ENCODE measurements at regions not wholly inside any gene's neighbourhood (a gene's known extent, or its start where the extent isn't known, plus 50 kb on each side); places are given as distances from the start of the nearest gene placed in this dataset.

DNA sequence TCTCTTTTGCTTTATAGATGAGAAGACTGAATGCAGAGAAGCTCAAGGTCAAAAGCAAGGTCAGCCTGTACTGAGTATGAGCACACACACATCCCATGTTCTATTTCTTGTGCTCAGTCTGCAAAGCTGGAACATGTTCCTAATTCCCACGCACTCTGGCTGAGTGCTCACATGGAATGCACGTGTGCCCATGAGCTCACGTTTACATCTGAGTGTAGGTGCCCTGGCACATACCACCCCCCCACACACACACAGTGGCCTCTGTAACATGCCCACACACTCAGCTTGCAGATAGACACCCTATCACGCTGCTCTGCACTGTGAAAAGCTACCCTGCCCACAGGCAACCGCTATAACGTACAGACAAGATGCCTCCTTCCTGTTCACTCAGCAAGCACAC is 700.1 kb downstream of the MED13L start:
- RAD21 ChIA-PET (ENCODE audit: low non-redundant PET in 1 of 2, low total read pairs in 2 of 2, uncharacterized antibody in 2 of 2, unreplicated experiment in 2 of 2), result no interaction called here

DNA sequence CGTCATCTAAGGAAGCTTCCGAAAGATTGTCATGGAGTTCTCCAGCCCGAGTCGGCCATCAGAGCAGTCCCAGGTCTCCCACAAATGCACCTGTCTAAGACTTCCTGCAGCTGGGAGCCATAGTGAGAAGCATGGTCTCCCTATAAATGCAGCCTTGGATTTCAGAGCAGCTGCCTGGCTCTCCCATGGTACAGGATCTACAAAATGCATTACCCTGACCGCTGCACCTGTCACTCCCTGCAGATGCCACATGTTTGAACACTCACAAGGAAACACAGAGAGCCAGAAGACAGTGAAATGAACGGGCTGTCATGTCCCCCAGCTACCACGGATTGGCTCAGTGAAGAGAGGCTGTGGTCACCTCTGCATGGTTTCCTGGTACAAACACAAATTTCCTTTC is 702.7 kb downstream of the MED13L start:
- ATAC-seq (no peak), DNase-seq (ENCODE audit: low read depth, low spot score) (no peak)
- Histone ChIP-seq H3K27ac (ENCODE audit: low read depth, low read length) (no peak overlapping the region), H3K4me2 (ENCODE audit: low read length) (no peak overlapping the region), H3K27me3 (ENCODE audit: insufficient read depth, low read length) (no peaks in the 10 kb centered on the region), H4K20me1 (ENCODE audit: insufficient read depth) (no peaks in the 10 kb centered on the region), H3K9ac (ENCODE audit: low read length) (no peak overlapping the region), H3K36me3 (ENCODE audit: control insufficient read depth in 1 of 2, insufficient read depth in 2 of 2, low read length in 2 of 2) (no peaks in the 10 kb centered on the region), H3K4me1 (ENCODE audit: control insufficient read depth in 1 of 2, insufficient read depth in 2 of 2, low read length in 2 of 2) (no peaks in the 10 kb centered on the region), H3K4me3 (replicated peaks in 1 of 2; ENCODE audit: low read depth in 1 of 2, low read length in 2 of 2) (no peak overlapping the region), H3K79me2 (ENCODE audit: insufficient read depth, low read length) (no peaks in the 10 kb centered on the region), H3K9me3 (ENCODE audit: control insufficient read depth in 1 of 2, insufficient read depth in 1 of 2, low read depth in 1 of 2, low read length in 2 of 2) (no peaks in the 10 kb centered on the region), H3K9me2 (ENCODE audit: insufficient read depth) (no peaks in the 10 kb centered on the region), H2AFZ (ENCODE audit: low read depth, low read length, poor library complexity, severe bottlenecking) (no peak overlapping the region)
- TF ChIP-seq, protein P1, sequence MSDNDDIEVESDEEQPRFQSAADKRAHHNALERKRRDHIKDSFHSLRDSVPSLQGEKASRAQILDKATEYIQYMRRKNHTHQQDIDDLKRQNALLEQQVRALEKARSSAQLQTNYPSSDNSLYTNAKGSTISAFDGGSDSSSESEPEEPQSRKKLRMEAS (IDR thresholded peaks at IDR 0.05), result no peak
- TF ChIP-seq EZH2 (IDR thresholded peaks at IDR 0.05) (no peak), JUND (IDR thresholded peaks at IDR 0.05) (no peak), RAD21 (IDR thresholded peaks at IDR 0.05; ENCODE audit: low read depth) (no peak), ZNF274 (IDR thresholded peaks at IDR 0.05; ENCODE audit: low read depth, low read length) (no peak), SIN3A (IDR thresholded peaks at IDR 0.05; ENCODE audit: low read depth) (no peak), YY1 (IDR thresholded peaks at IDR 0.05; ENCODE audit: extremely low read depth, insufficient replicate concordance, low read depth, low read length) (no peak), SRF (IDR thresholded peaks at IDR 0.05; ENCODE audit: low read depth) (no peak), CEBPB (IDR thresholded peaks at IDR 0.05; ENCODE audit: low read depth) (no peak), POLR2A (IDR thresholded peaks at IDR 0.05; ENCODE audit: borderline replicate concordance, extremely low read depth, insufficient read depth, insufficient read length) (no peak), CBX3 (IDR thresholded peaks at IDR 0.05; ENCODE audit: low read depth) (no peak), EZH2phosphoT487 (IDR thresholded peaks at IDR 0.05; ENCODE audit: borderline replicate concordance) (no peak), POLR2AphosphoS5 (IDR thresholded peaks at IDR 0.05; ENCODE audit: low read depth, low read length) (no peak), TCF7L2 (IDR thresholded peaks at IDR 0.05; ENCODE audit: borderline replicate concordance, extremely low read depth, insufficient read depth, insufficient read length) (no peak)
- TF ChIP-seq, protein P2, sequence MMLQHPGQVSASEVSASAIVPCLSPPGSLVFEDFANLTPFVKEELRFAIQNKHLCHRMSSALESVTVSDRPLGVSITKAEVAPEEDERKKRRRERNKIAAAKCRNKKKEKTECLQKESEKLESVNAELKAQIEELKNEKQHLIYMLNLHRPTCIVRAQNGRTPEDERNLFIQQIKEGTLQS (IDR thresholded peaks at IDR 0.05), result no peak
- no TSS peak for BruUV-seq (replicated peaks)
- ChIA-PET POLR2A (no interaction called here), CTCF (no interaction called here), RAD21 (ENCODE audit: low non-redundant PET in 1 of 2, low total read pairs in 2 of 2, uncharacterized antibody in 2 of 2, unreplicated experiment in 2 of 2) (no interaction called here)
- intact Hi-C loops (cut with micrococcal nuclease), result no loop called here

More for the DNA sequence above, 700.1 kb downstream of the MED13L start:
- no TSS peak for BruUV-seq (replicated peaks)
- POLR2A ChIA-PET, result no interaction called here
- no peaks in the 10 kb centered on the region for H4K20me1 ChIP-seq (ENCODE audit: insufficient read depth)
- H3K4me3 ChIP-seq (replicated peaks in 1 of 2; ENCODE audit: low read depth in 1 of 2, low read length in 2 of 2), result no peak overlapping the region
- H3K9me3 ChIP-seq (ENCODE audit: control insufficient read depth in 1 of 2, insufficient read depth in 1 of 2, low read depth in 1 of 2, low read length in 2 of 2), result no peaks in the 10 kb centered on the region
- no peaks in the 10 kb centered on the region for H3K9me2 ChIP-seq (ENCODE audit: insufficient read depth)
- no peaks in the 10 kb centered on the region for H3K36me3 ChIP-seq (ENCODE audit: control insufficient read depth in 1 of 2, insufficient read depth in 2 of 2, low read length in 2 of 2)
- no peak overlapping the region for H3K27ac ChIP-seq (ENCODE audit: low read depth, low read length)
- no peak overlapping the region for H2AFZ ChIP-seq (ENCODE audit: low read depth, low read length, poor library complexity, severe bottlenecking)
- no peak for TF ChIP-seq JUND (IDR thresholded peaks at IDR 0.05)
- TF ChIP-seq EZH2phosphoT487 (IDR thresholded peaks at IDR 0.05; ENCODE audit: borderline replicate concordance), result no peak
- TF ChIP-seq SP1 (IDR thresholded peaks at IDR 0.05; ENCODE audit: low read depth), result no peak
- TF ChIP-seq, protein P2 (IDR thresholded peaks at IDR 0.05), result no peak
- no peak for TF ChIP-seq POLR2A (IDR thresholded peaks at IDR 0.05; ENCODE audit: borderline replicate concordance, extremely low read depth, insufficient read depth, insufficient read length)
- TF ChIP-seq TCF7L2 (IDR thresholded peaks at IDR 0.05; ENCODE audit: borderline replicate concordance, extremely low read depth, insufficient read depth, insufficient read length), result no peak
- TF ChIP-seq YY1 (IDR thresholded peaks at IDR 0.05; ENCODE audit: extremely low read depth, insufficient replicate concordance, low read depth, low read length), result no peak
- TF ChIP-seq FOSL1 (IDR thresholded peaks at IDR 0.05; ENCODE audit: low read depth), result no peak
- TF ChIP-seq CEBPB (IDR thresholded peaks at IDR 0.05; ENCODE audit: low read depth), result no peak
- no peak for ATAC-seq
- CTCF ChIA-PET, result no interaction called here
- intact Hi-C loops (cut with micrococcal nuclease), result no loop called here
- H3K79me2 ChIP-seq (ENCODE audit: insufficient read depth, low read length), result no peaks in the 10 kb centered on the region
- no peak overlapping the region for H3K9ac ChIP-seq (ENCODE audit: low read length)
- peaks cover 10% of the 10 kb centered on the region; the same call in 1 of the 2 replicates for H3K27me3 ChIP-seq (ENCODE audit: insufficient read depth, low read length)
- no peak overlapping the region for H3K4me2 ChIP-seq (ENCODE audit: low read length)
- no peaks in the 10 kb centered on the region for H3K4me1 ChIP-seq (ENCODE audit: control insufficient read depth in 1 of 2, insufficient read depth in 2 of 2, low read length in 2 of 2)
- no peak for DNase-seq (ENCODE audit: low read depth, low spot score)

All from HCT116 (cell line).